HCT116 (cell line): ENCODE measurements at regions not wholly inside any gene's neighbourhood (a gene's known extent, or its start where the extent isn't known, plus 50 kb on each side); places are given as distances from the start of the nearest gene placed in this dataset.

Source experiments
- ATAC-seq: fragments of 200-7000 bp; cut with Tn5 transposase; 2 replicates; pipeline ENCODE4 v1.9.1; 2020; ENCODE audit warnings: mild to moderate bottlenecking, moderate library complexity
- BruUV-seq: library from RNA; stranded (reverse); fragments of 400-500 nt; replicated peaks from 2 replicates; lab custom pipeline; 2021; lab: Mats Ljungman, UMichigan
- CTCF ChIA-PET: fragments of 300-600 bp; sonication (Branson Sonifier 250); formaldehyde crosslinking; loops from one replicate; lab custom pipeline; 2021; ENCODE audit warnings: antibody characterized with exemption; lab: Charles Lee
- POLR2A ChIA-PET: fragments of 300-600, 350-600 bp; sonication (Branson Sonifier 250); formaldehyde crosslinking; loops from one replicate; lab custom pipeline; 2021; ENCODE audit warnings: antibody characterized with exemption; lab: Charles Lee
- RAD21 ChIA-PET, 2 experiments: fragments of 300-600 bp; sonication (Branson Sonifier 250); formaldehyde crosslinking; loops; one replicate each; lab custom pipeline; 2023; ENCODE audit warnings: low total read pairs in 2 of 2; ENCODE audit not compliant: uncharacterized antibody in 2 of 2, unreplicated experiment in 2 of 2, low non-redundant PET in 1 of 2; lab: Charles Lee
- DNase-seq: peaks from one replicate; pipeline ENCODE4 v3.0.0-alpha.2; 2010; ENCODE audit warnings: low read depth, low spot score
- H2AFZ ChIP-seq: fragments of 200-600 bp; shearing (Covaris generic), sonication (generic); 2 replicates; pipeline ENCODE4 v1.6.1; 2017; ENCODE audit warnings: low read depth, mixed run types, mixed read lengths, antibody characterized with exemption, low read length; ENCODE audit not compliant: poor library complexity, severe bottlenecking
- H3K27ac ChIP-seq: 2 replicates; pipeline ENCODE4 v1.5.1; 2012; ENCODE audit warnings: low read depth, low read length
- H3K27me3 ChIP-seq: fragments of 200-600 bp; sonication (generic); 2 replicates; pipeline ENCODE4 v1.6.1; 2016; ENCODE audit warnings: mixed run types, low read length, mixed read lengths; ENCODE audit not compliant: insufficient read depth
- H3K36me3 ChIP-seq, 2 experiments: fragments of 200-500 bp in 1 of 2; fragments of 200-600 bp in 1 of 2; sonication (Bioruptor generic) in 1 of 2; sonication (generic) in 1 of 2; 2 replicates each; pipeline versions ENCODE4 v1.5.1 to v1.6.1; 2014 to 2016; ENCODE audit warnings: low read length in 2 of 2, inconsistent platforms in 1 of 2, mixed read lengths in 1 of 2, mixed run types in 1 of 2; ENCODE audit not compliant: insufficient read depth in 2 of 2, control insufficient read depth in 1 of 2
- H3K4me1 ChIP-seq, 2 experiments: fragments of 200-600 bp in 1 of 2; sonication (generic) in 1 of 2; 2 replicates each; pipeline versions ENCODE4 v1.5.1 to v1.6.1; 2012 to 2017; ENCODE audit warnings: low read length in 2 of 2, inconsistent platforms in 1 of 2, mild to moderate bottlenecking in 1 of 2, mixed read lengths in 1 of 2, mixed run types in 1 of 2, moderate library complexity in 1 of 2; ENCODE audit not compliant: insufficient read depth in 2 of 2, control insufficient read depth in 1 of 2
- H3K4me2 ChIP-seq: fragments of 200-600 bp; sonication (generic); 2 replicates; pipeline ENCODE4 v1.6.1; 2017; ENCODE audit warnings: mixed run types, low read length, mixed read lengths
- H3K4me3 ChIP-seq, 2 experiments: fragments of 200-600 bp in 1 of 2; sonication (generic) in 1 of 2; replicated peaks in 1 of 2; 2 replicates each; pipeline ENCODE4 v1.5.1; 2011 to 2016; ENCODE audit warnings: low read length in 2 of 2, control low read depth in 1 of 2, low read depth in 1 of 2, mild to moderate bottlenecking in 1 of 2, mixed read lengths in 1 of 2, mixed run types in 1 of 2
- H3K79me2 ChIP-seq: fragments of 200-600 bp; sonication (generic); 2 replicates; pipeline ENCODE4 v1.6.1; 2017; ENCODE audit warnings: mild to moderate bottlenecking, mixed run types, low read length, moderate library complexity, mixed read lengths; ENCODE audit not compliant: insufficient read depth
- H3K9ac ChIP-seq: fragments of 200-600 bp; sonication (generic); 2 replicates; pipeline ENCODE4 v1.6.1; 2016; ENCODE audit warnings: low read length, mixed read lengths
- H3K9me2 ChIP-seq: fragments of 200-600 bp; sonication (generic), shearing (Covaris generic); 2 replicates; pipeline ENCODE4 v1.6.1; 2017; ENCODE audit warnings: mixed run types, mild to moderate bottlenecking, moderate library complexity; ENCODE audit not compliant: insufficient read depth
- H3K9me3 ChIP-seq, 2 experiments: fragments of 200-500 bp in 1 of 2; fragments of 200-600 bp in 1 of 2; sonication (Bioruptor generic) in 1 of 2; sonication (generic) in 1 of 2; 2 replicates each; pipeline ENCODE4 v1.6.1; 2014 to 2017; ENCODE audit warnings: low read length in 2 of 2, mixed read lengths in 2 of 2, inconsistent platforms in 1 of 2, low read depth in 1 of 2, mild to moderate bottlenecking in 1 of 2, mixed run types in 1 of 2, moderate library complexity in 1 of 2; ENCODE audit not compliant: control insufficient read depth in 1 of 2, insufficient read depth in 1 of 2
- H4K20me1 ChIP-seq: fragments of 200-600 bp; sonication (generic), shearing (Covaris generic); 2 replicates; pipeline ENCODE4 v1.6.1; 2017; ENCODE audit warnings: mixed run types, mild to moderate bottlenecking, moderate library complexity; ENCODE audit not compliant: insufficient read depth
- ELF1 ChIP-seq: IDR thresholded peaks from 2 replicates; pipeline ENCODE4 v1.6.1; 2012; ENCODE audit warnings: low read depth, borderline replicate concordance
- FOSL1 ChIP-seq: IDR thresholded peaks from 2 replicates; pipeline ENCODE4 v1.6.1; 2012; ENCODE audit warnings: low read depth
- JUND ChIP-seq: IDR thresholded peaks from 2 replicates; pipeline ENCODE4 v1.6.1; 2012
- POLR2AphosphoS5 ChIP-seq: IDR thresholded peaks from 2 replicates; pipeline ENCODE4 v1.6.1; 2011; ENCODE audit warnings: mild to moderate bottlenecking, low read depth, low read length, moderate library complexity
- RAD21 ChIP-seq: IDR thresholded peaks from 2 replicates; pipeline ENCODE4 v1.6.1; 2012; ENCODE audit warnings: low read depth, mild to moderate bottlenecking
- SP1 ChIP-seq: IDR thresholded peaks from 2 replicates; pipeline ENCODE4 v1.6.1; 2012; ENCODE audit warnings: low read depth
- YY1 ChIP-seq: IDR thresholded peaks from 2 replicates; pipeline ENCODE4 v1.6.1; 2011; ENCODE audit warnings: low read length, low read depth, moderate library complexity, mild to moderate bottlenecking; ENCODE audit not compliant: insufficient replicate concordance; ENCODE audit errors: extremely low read depth
- ZFX ChIP-seq: fragments of 450-650 bp; IDR thresholded peaks from 2 replicates; pipeline ENCODE4 v1.6.1; 2017
- ZNF274 ChIP-seq: fragments of 200-500 bp; sonication (Bioruptor generic); IDR thresholded peaks from 2 replicates; pipeline ENCODE4 v1.6.1; 2014; ENCODE audit warnings: mild to moderate bottlenecking, low read depth, low read length, inconsistent platforms
- intact Hi-C: fragments of 100-400 bp; cut with micrococcal nuclease; formaldehyde crosslinking; loops from 2 replicates; pipeline ENCODE4 v1.10.0; 2022
- TF ChIP-seq, protein P1 (sequence below): IDR thresholded peaks from 2 replicates; pipeline ENCODE4 v1.6.1; 2012
- TF ChIP-seq, protein P2 (sequence below), 3 experiments: fragments of 200-600 bp in 1 of 3; sonication (generic) in 1 of 3; IDR thresholded peaks in 2 of 3; conservative IDR thresholded peaks in 1 of 3; 2 replicates each; pipeline ENCODE4 v1.5.1; 2012 to 2017; ENCODE audit warnings: low read depth in 2 of 3, low read length in 2 of 3, antibody characterized with exemption in 1 of 3, borderline replicate concordance in 1 of 3, control low read depth in 1 of 3, mild to moderate bottlenecking in 1 of 3, mixed read lengths in 1 of 3, mixed run types in 1 of 3, moderate library complexity in 1 of 3; ENCODE audit not compliant: insufficient read depth in 1 of 3

DNA sequence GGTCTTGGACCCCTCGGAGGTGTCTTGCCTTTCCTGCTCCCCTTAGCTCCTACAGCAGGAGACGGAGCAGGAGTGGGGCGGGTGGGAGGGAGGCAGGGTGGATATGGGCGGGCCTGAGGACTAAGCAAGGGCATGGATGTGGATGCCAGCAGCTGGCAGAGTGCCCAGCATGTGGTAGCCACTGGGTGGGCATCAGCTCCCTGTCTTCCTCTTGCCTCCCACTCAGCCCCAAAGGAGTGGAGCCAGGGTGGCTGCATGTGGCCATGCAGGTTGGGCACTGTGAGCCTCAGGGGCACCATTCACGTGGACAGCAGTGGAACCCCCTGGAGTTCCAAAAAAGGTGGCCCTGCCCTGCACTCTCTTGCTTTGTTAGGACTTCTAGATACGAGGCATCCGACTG lies 90.1 kb upstream of the TBCA start:
- Histone ChIP-seq H4K20me1 (no peaks in the 10 kb centered on the region), H3K4me3 (no peak overlapping the region), H3K9ac (no peak overlapping the region), H3K4me1 (no peaks in the 10 kb centered on the region), H2AFZ (no peak overlapping the region), H3K9me2 (no peaks in the 10 kb centered on the region), H3K79me2 (no peaks in the 10 kb centered on the region), H3K36me3 (no peaks in the 10 kb centered on the region), H3K27me3 (no peaks in the 10 kb centered on the region), H3K9me3 (no peaks in the 10 kb centered on the region), H3K4me2 (no peak overlapping the region), H3K27ac (no peak overlapping the region)
- ChIA-PET CTCF (no interaction called here), RAD21 (no interaction called here), POLR2A (no interaction called here)
- intact Hi-C loops = loop anchor here (5.0 to 10.0 kb wide), 2 partner anchors 141 to 299 kb away; no protein-coding TSS in a partner anchor
- BruUV-seq = no TSS peak
- TF ChIP-seq SP1 (no peak), YY1 (no peak), FOSL1 (no peak), ZFX (no peak), JUND (no peak), ELF1 (no peak)
- ATAC-seq (no peak), DNase-seq (no peak)

DNA sequence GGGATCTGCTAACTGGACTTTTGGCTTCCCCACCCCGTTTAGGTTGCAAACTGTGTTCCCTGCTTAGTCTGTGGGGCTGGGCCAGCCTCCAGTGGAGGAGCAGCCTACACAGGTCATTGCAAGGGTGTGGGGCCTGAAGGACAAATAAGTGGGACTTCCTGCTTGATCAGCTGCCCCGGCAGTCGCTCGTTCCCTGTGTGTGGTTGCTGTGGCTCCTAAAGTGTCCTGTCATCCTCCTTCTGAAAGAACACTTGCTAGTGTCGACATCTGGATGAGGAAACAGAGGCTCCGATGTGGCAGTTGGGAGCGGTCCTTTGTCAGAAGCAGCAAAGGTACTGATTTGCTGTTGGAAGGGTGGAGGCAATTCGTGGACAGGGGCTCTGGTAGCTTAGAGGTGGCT lies 88.9 kb upstream of the TBCA start:
- Histone ChIP-seq H3K9me3 (no peaks in the 10 kb centered on the region), H3K27me3 (no peaks in the 10 kb centered on the region), H4K20me1 (no peaks in the 10 kb centered on the region), H2AFZ (no peak overlapping the region), H3K36me3 (no peaks in the 10 kb centered on the region), H3K9ac (no peak overlapping the region), H3K4me3 (no peak overlapping the region), H3K4me2 (no peak overlapping the region), H3K9me2 (no peaks in the 10 kb centered on the region), H3K79me2 (no peaks in the 10 kb centered on the region), H3K27ac (no peak overlapping the region), H3K4me1 (no peaks in the 10 kb centered on the region)
- POLR2A ChIA-PET = no interaction called here
- CTCF ChIA-PET = no interaction called here
- TF ChIP-seq POLR2AphosphoS5 (no peak), RAD21 (no peak), ZNF274 (no peak), ZFX (no peak), ELF1 (no peak)
- TF ChIP-seq, protein P1, sequence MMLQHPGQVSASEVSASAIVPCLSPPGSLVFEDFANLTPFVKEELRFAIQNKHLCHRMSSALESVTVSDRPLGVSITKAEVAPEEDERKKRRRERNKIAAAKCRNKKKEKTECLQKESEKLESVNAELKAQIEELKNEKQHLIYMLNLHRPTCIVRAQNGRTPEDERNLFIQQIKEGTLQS = no peak
- TF ChIP-seq, protein P2, sequence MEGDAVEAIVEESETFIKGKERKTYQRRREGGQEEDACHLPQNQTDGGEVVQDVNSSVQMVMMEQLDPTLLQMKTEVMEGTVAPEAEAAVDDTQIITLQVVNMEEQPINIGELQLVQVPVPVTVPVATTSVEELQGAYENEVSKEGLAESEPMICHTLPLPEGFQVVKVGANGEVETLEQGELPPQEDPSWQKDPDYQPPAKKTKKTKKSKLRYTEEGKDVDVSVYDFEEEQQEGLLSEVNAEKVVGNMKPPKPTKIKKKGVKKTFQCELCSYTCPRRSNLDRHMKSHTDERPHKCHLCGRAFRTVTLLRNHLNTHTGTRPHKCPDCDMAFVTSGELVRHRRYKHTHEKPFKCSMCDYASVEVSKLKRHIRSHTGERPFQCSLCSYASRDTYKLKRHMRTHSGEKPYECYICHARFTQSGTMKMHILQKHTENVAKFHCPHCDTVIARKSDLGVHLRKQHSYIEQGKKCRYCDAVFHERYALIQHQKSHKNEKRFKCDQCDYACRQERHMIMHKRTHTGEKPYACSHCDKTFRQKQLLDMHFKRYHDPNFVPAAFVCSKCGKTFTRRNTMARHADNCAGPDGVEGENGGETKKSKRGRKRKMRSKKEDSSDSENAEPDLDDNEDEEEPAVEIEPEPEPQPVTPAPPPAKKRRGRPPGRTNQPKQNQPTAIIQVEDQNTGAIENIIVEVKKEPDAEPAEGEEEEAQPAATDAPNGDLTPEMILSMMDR (IDR thresholded peaks at IDR 0.05 in 2 of 3, conservative IDR thresholded peaks at IDR 0.05 in 1 of 3; ENCODE audit: borderline replicate concordance in 1 of 3, insufficient read depth in 1 of 3, low read depth in 2 of 3, low read length in 2 of 3) = no peak
- intact Hi-C loops = loop anchor here (5.0 to 10.0 kb wide), 2 partner anchors 142 to 300 kb away; no protein-coding TSS in a partner anchor
- DNase-seq (no peak), ATAC-seq (no peak)
- no TSS peak for BruUV-seq
- RAD21 ChIA-PET = no interaction called here
